ENCODE measurements at regions not wholly inside any gene's neighbourhood (a gene's known extent, or its start where the extent isn't known, plus 50 kb on each side); places are given as distances from the start of the nearest gene placed in this dataset.

GRCh38 chr3:147925272-147925671 is 516.1 kb downstream of the ZIC1 start:
- TF ChIP-seq MAX (IDR thresholded peaks at IDR 0.05) = no peak
- no peak for TF ChIP-seq CEBPB (IDR thresholded peaks at IDR 0.05)
- no peak for TF ChIP-seq EGR1 (IDR thresholded peaks at IDR 0.05)
- TF ChIP-seq USF1 (IDR thresholded peaks at IDR 0.05) = no peak
- TF ChIP-seq TEAD4 (IDR thresholded peaks at IDR 0.05) = no peak
- no peak for TF ChIP-seq NFIC (IDR thresholded peaks at IDR 0.05)
- TF ChIP-seq ZBTB7A (IDR thresholded peaks at IDR 0.05; ENCODE audit: low read depth) = no peak

- TF ChIP-seq EGR1 (IDR thresholded peaks at IDR 0.05) (peak; percentile 67), FOXM1 (IDR thresholded peaks at IDR 0.05; ENCODE audit: borderline replicate concordance, low read depth) (no peak), TEAD4 (IDR thresholded peaks at IDR 0.05) (no peak)
Measured at GRCh38 chr3:147930232-147930807, 521.2 kb downstream of the ZIC1 start.

GRCh38 chr3:147934451-147935180 is 525.5 kb downstream of the ZIC1 start:
- TF ChIP-seq FOXM1 (IDR thresholded peaks at IDR 0.05; ENCODE audit: borderline replicate concordance, low read depth) (no peak), CREB1 (IDR thresholded peaks at IDR 0.05; ENCODE audit: low read depth) (no peak), ZBTB7A (IDR thresholded peaks at IDR 0.05; ENCODE audit: low read depth) (no peak), EGR1 (IDR thresholded peaks at IDR 0.05) (no peak), TEAD4 (IDR thresholded peaks at IDR 0.05) (no peak), USF1 (IDR thresholded peaks at IDR 0.05) (no peak), REST (IDR thresholded peaks at IDR 0.05; ENCODE audit: low read depth) (no peak), CEBPB (IDR thresholded peaks at IDR 0.05) (no peak), MAX (IDR thresholded peaks at IDR 0.05) (no peak), YY1 (IDR thresholded peaks at IDR 0.05; ENCODE audit: low read depth) (no peak), RAD21 (IDR thresholded peaks at IDR 0.05; ENCODE audit: low read depth) (no peak), TAF1 (IDR thresholded peaks at IDR 0.05; ENCODE audit: low read depth) (no peak), EP300 (IDR thresholded peaks at IDR 0.05; ENCODE audit: borderline replicate concordance) (no peak), TCF12 (IDR thresholded peaks at IDR 0.05; ENCODE audit: low read depth) (no peak), NFIC (IDR thresholded peaks at IDR 0.05) (no peak)

- no peak for TF ChIP-seq NFIC (IDR thresholded peaks at IDR 0.05)
- no peak for TF ChIP-seq TAF1 (IDR thresholded peaks at IDR 0.05; ENCODE audit: low read depth)
- TF ChIP-seq REST (IDR thresholded peaks at IDR 0.05; ENCODE audit: low read depth) = no peak
- no peak for TF ChIP-seq EP300 (IDR thresholded peaks at IDR 0.05; ENCODE audit: borderline replicate concordance)
- no peak for TF ChIP-seq EGR1 (IDR thresholded peaks at IDR 0.05)
- TF ChIP-seq ZBTB7A (IDR thresholded peaks at IDR 0.05; ENCODE audit: low read depth) = no peak
- TF ChIP-seq USF1 (IDR thresholded peaks at IDR 0.05) = no peak
- no peak for TF ChIP-seq TCF12 (IDR thresholded peaks at IDR 0.05; ENCODE audit: low read depth)
- no peak for TF ChIP-seq CEBPB (IDR thresholded peaks at IDR 0.05)
- TF ChIP-seq RAD21 (IDR thresholded peaks at IDR 0.05; ENCODE audit: low read depth) = no peak
- TF ChIP-seq FOXM1 (IDR thresholded peaks at IDR 0.05; ENCODE audit: borderline replicate concordance, low read depth) = no peak
- TF ChIP-seq CREB1 (IDR thresholded peaks at IDR 0.05; ENCODE audit: low read depth) = no peak
- TF ChIP-seq TEAD4 (IDR thresholded peaks at IDR 0.05) = no peak
- no peak for TF ChIP-seq MAX (IDR thresholded peaks at IDR 0.05)
- TF ChIP-seq YY1 (IDR thresholded peaks at IDR 0.05; ENCODE audit: low read depth) = no peak
Measured at GRCh38 chr3:147937341-147937740, 528.2 kb downstream of the ZIC1 start.

- no peak for TF ChIP-seq REST (IDR thresholded peaks at IDR 0.05; ENCODE audit: low read depth)
Measured at GRCh38 chr3:147937891-147938290, 528.7 kb downstream of the ZIC1 start.
